Mononuclear cell (primary cell): ENCODE measurements at regions not wholly inside any gene's neighbourhood (a gene's known extent, or its start where the extent isn't known, plus 50 kb on each side); places are given as distances from the start of the nearest gene placed in this dataset.
"Not testable (repeated sequence)": the region's sequence is repeated elsewhere in the genome, so short reads cannot be mapped to it uniquely, and the experiment has no call there.

Experiments used
- H3K27me3 ChIP-seq: 2 replicates; pipeline ENCODE4 v1.6.0; 2011; ENCODE audit warnings: low read length, control low read depth; ENCODE audit not compliant: insufficient read depth
- H3K4me1 ChIP-seq: 2 replicates; pipeline ENCODE4 v1.5.1; 2011; ENCODE audit warnings: mild to moderate bottlenecking, low read length, control low read depth; ENCODE audit not compliant: insufficient read depth
- H3K4me3 ChIP-seq: 2 replicates; pipeline ENCODE4 v1.5.1; 2011; ENCODE audit warnings: mild to moderate bottlenecking, low read length, moderate library complexity
- H3K9me3 ChIP-seq: 2 replicates; pipeline ENCODE4 v1.5.1; 2011; ENCODE audit warnings: low read depth, mild to moderate bottlenecking, control low read depth, low read length

GRCh38 chr6:115221198-115221597, 839.5 kb downstream of the FRK start:
- H3K4me3 ChIP-seq = no peak overlapping the region
- no peaks in the 10 kb centered on the region for H3K4me1 ChIP-seq
- H3K27me3 ChIP-seq = no peaks in the 10 kb centered on the region
- H3K9me3 ChIP-seq = peaks cover 6% of the 10 kb centered on the region

GRCh38 chr6:115220551-115221159, 840.0 kb downstream of the FRK start:
- Histone ChIP-seq H3K9me3 (peaks cover 10% of the 10 kb centered on the region), H3K4me3 (no peak overlapping the region), H3K27me3 (no peaks in the 10 kb centered on the region), H3K4me1 (no peaks in the 10 kb centered on the region)

DNA sequence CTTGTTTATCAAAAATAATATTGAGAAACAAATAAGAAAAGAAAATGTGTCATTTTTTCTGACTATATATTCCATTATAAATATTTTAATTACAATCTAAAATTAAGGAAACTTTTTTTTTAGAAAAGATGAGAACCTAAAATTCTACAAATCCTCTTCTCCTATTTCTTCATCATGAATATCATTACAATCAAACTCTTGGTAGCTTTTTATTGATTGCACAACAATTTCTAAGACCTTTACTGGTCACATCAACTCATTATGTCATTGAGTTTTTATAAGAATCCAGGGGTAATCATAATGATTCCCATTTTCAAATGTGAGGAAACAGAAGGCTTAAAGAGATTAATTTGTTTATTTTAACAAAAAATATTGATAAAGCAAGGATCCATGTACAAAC, 841.0 kb downstream of the FRK start:
- Histone ChIP-seq H3K4me1 (no peaks in the 10 kb centered on the region), H3K9me3 (peaks cover 14% of the 10 kb centered on the region), H3K27me3 (no peaks in the 10 kb centered on the region), H3K4me3 (no peak overlapping the region)

DNA sequence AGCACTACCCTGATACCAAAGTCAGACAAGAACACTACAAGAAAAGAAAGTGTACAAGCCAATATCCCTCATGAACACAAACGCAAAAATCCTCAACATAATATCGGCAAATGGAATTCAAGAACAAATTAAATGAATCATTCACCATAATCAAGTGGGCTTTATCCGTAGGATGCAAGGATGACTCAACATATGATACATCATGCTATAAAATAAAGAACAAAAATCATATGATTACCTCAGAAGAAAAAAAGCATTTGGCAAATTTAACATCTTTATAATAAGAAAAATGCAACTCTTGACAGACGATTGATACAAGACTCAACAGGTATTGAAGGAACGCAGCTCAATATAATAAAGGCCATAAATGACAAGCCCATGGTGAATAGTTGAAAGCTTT, 843.9 kb downstream of the FRK start:
- H3K4me3 ChIP-seq = no peak overlapping the region
- no peaks in the 10 kb centered on the region for H3K27me3 ChIP-seq
- peaks cover 14% of the 10 kb centered on the region for H3K9me3 ChIP-seq
- no peaks in the 10 kb centered on the region for H3K4me1 ChIP-seq

GRCh38 chr6:115214283-115214682, 846.4 kb downstream of the FRK start:
- H3K4me1 ChIP-seq = no peaks in the 10 kb centered on the region
- H3K9me3 ChIP-seq = peaks cover 14% of the 10 kb centered on the region
- H3K27me3 ChIP-seq = no peaks in the 10 kb centered on the region
- no peak overlapping the region for H3K4me3 ChIP-seq

- no peaks in the 10 kb centered on the region for H3K27me3 ChIP-seq
- H3K4me3 ChIP-seq = no peak overlapping the region
- no peaks in the 10 kb centered on the region for H3K9me3 ChIP-seq
- no peaks in the 10 kb centered on the region for H3K4me1 ChIP-seq
Observed at GRCh38 chr6:115203381-115203780, 857.3 kb downstream of the FRK start.

DNA sequence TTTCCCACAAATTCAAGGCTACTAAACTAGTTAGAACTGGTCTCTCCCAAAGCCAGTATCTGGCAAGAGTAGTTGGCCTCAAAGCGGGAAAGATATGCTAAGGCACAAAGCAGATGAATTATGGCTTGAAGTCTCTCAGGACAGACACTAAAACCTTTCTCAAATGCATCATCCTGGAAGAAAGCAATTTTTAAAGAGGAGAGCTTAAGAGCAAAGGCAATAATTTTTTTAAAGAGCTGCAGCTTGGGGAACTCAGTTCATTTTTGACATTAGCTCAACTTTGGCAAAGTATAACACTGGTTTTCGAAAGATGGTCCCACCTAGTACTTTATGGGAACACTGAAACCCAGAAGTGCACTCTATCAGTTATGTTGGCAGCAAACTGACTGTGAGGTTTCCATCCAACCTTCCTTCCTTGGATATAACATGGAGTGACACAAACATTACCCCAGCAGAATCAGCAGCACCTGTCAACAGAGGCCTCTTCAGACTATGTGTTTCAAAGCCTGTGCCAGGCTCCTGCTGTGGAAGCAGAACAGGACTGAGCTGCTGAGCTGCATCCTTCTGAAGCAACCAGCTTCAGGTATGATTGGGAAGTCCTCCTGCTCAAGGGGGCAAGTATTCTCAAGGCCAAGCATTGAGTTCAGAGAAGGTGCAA, 852.3 kb upstream of the HS3ST5 start:
- Histone ChIP-seq H3K4me3 (no peak overlapping the region), H3K4me1 (no peaks in the 10 kb centered on the region), H3K9me3 (no peaks in the 10 kb centered on the region), H3K27me3 (no peaks in the 10 kb centered on the region)

DNA sequence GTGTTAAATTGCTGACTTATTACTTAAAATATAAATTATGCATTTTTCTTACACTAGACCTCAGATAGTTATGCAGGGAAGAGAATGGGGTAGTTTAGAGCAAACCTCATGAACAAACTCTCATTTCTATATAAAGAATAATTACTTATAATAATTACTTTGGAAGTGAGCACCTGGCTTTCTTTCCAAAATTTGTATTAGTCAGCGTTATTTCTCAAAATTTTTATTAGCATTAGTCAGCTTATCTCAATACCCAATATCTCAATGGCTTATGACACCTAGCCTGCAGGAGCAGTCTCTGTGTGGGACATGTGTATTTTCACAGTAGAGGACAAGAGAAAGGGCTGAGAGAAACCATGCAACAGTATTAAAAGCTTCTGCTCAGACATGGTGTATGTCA, 849.2 kb upstream of the HS3ST5 start:
- no peaks in the 10 kb centered on the region for H3K27me3 ChIP-seq
- H3K4me3 ChIP-seq = no peak overlapping the region
- H3K4me1 ChIP-seq = no peaks in the 10 kb centered on the region
- H3K9me3 ChIP-seq = no peaks in the 10 kb centered on the region

DNA sequence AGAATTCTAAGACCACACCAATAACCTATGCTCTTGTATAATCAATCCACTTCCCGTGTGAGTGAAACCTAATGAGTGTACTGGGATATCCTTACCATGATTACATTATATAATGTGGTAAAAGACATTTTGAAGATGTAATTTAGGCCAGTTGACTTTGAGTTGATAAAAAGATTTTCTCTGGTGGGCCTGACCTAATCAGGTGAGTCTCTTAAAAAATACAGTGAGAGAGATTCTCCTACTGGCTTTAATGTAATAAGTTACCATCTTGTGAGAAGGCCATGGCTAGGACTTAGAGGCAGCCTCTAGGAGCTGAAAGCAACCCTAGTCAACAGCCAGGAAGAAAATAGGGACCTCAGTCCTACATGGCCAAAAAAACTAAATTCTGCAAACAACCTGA, 847.7 kb upstream of the HS3ST5 start:
- no peak overlapping the region for H3K4me3 ChIP-seq
- H3K4me1 ChIP-seq = no peaks in the 10 kb centered on the region
- no peaks in the 10 kb centered on the region for H3K9me3 ChIP-seq
- no peaks in the 10 kb centered on the region for H3K27me3 ChIP-seq

GRCh38 chr6:115175456-115175855, 832.6 kb upstream of the HS3ST5 start:
- H3K9me3 ChIP-seq, H3K27me3 ChIP-seq, H3K4me1 ChIP-seq, H3K4me3 ChIP-seq: not testable (repeated sequence)

- not testable (repeated sequence) for H3K9me3 ChIP-seq, H3K27me3 ChIP-seq, H3K4me1 ChIP-seq, H3K4me3 ChIP-seq
Observed at GRCh38 chr6:115165912-115166311, 823.1 kb upstream of the HS3ST5 start.

DNA sequence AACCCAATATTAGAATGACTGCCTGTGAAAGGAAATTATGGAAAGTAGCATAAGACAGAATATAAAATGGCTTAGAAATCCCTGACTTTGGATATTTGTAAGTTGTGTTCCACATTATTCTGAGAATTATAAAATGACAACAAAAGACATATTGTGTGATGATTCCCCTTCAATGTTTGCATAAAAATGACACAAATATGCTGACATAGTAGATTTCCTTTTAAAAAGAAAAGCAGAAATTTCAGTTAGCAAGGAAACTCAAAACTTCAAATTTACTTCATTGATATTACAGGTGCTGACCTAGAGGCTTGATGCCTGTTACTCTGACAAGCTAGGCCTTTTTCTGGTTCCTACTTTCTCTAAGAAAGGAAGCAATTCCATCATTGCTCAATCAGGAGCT, 816.9 kb upstream of the HS3ST5 start:
- Histone ChIP-seq H3K9me3 (no peaks in the 10 kb centered on the region), H3K4me1 (no peaks in the 10 kb centered on the region), H3K4me3 (no peak overlapping the region), H3K27me3 (no peaks in the 10 kb centered on the region)

DNA sequence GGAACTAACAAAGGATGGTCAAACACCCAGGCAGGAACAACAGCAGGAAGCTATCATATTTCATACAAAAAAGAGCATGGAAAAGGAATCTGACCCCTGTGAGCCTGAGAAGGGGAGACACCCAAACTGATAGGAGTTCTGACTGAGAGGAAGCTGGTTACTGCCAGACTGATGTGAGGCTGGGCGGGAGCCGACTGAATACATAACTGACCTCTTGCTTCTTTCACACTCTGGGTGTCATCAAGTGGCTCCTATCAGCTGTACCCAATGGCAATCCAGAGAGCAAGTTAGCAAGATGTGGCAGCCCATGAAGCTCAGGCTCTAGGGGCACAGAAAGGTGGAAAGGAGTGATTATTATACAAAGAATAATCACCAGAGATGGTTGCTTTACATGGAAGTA, 795.1 kb upstream of the HS3ST5 start:
- H3K27me3 ChIP-seq = no peaks in the 10 kb centered on the region
- H3K4me3 ChIP-seq = no peak overlapping the region
- no peaks in the 10 kb centered on the region for H3K9me3 ChIP-seq
- H3K4me1 ChIP-seq = no peaks in the 10 kb centered on the region

DNA sequence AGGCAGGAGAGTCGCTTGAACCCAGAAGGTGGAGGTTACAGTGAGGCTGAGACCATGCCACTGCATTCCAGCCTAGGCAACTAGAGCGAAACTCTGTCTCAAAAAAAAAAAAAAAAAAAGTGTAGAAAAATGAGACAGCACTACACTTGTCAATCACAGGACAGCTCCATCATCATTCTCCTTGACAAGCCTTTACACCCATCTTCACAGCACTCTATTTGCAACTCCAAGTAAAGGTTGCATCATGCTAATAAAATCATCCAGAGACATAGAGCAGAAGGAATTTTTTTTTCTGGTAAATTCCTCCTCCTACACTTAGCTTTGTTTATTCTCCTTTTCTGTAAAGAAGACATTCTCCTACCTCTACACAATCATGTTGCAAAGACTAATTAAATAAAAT, 791.0 kb upstream of the HS3ST5 start:
- H3K4me1 ChIP-seq = no peaks in the 10 kb centered on the region
- no peaks in the 10 kb centered on the region for H3K9me3 ChIP-seq
- H3K27me3 ChIP-seq = no peaks in the 10 kb centered on the region
- H3K4me3 ChIP-seq = no peak overlapping the region

DNA sequence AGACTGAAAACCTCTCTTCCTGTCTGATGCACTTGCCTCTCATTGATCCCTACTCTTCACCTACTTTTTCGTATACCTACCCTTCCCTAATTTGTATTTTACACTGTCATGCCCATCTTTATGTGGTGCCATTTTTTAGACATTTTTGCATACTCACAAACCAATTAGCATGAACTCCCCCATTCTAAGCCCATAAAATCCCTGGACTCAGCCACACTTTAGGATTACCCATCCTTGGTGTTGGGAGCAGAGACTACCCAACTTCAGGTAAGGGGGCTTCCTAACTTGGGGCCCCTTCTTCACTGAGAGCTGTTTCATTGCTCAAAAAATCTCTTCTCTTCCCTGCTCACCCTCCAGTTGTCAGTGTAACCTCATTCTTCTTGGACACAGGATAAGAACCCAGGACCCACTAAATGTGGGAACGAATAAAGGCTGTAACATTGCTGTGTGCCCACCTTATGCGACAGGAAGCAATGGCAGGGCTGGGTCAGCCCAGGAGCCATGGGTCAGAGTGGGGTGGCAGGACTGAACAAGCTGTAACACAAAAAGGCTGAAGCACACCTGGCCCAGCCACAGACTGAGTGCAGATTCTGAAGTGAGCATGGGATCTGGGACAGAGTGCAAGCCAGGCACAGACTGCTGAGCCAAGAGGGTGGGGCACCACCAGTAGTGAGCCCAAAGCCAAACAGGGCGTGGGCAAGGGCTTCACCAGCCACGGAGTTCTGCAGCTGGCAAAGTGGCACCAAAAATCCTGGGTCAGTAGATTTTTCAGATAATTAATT, 789.1 kb upstream of the HS3ST5 start:
- H3K4me3 ChIP-seq = no peak overlapping the region
- H3K27me3 ChIP-seq = no peaks in the 10 kb centered on the region
- no peaks in the 10 kb centered on the region for H3K9me3 ChIP-seq
- H3K4me1 ChIP-seq = no peaks in the 10 kb centered on the region

DNA sequence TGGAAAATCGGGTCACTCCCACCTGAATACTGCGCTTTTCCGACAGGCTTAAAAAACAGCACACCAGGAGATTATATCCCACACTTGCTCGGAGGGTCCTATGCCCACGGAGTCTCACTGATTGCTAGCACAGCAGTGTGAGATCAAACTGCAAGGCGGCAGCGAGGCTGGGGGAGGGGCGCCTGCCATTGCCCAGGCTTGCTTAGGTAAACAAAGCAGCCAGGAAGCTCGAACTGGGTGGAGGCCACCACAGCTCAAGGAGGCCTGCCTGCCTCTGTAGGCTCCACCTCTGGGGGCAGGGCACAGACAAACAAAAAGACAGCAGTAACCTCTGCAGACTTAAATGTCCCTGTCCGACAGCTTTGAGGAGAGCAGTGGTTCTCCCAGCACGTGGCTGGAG, 778.7 kb upstream of the HS3ST5 start:
- not testable (repeated sequence) for H3K27me3 ChIP-seq, H3K9me3 ChIP-seq, H3K4me1 ChIP-seq, H3K4me3 ChIP-seq
